ENCODE measurements at regions not wholly inside any gene's neighbourhood (a gene's known extent, or its start where the extent isn't known, plus 50 kb on each side); places are given as distances from the start of the nearest gene placed in this dataset.

DNA sequence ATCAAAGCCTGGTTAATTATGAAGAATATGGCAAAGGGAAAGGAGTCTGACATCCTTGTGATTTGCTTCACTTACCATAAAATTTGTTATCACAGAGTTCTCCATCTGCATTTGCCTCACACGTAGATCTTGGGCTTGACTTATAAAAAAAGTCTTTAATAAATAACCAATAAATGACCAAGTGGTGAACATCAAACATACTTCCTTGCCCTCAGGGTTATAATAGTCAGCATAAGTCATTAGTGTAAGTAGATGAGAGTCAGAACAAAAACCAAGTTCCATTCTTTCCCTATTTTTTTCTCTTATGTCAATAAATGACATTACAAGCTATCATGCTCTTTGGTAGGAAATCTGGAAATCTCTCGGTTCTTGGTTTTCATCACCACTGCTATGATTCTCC, 635.4 kb upstream of the ATXN7L3B start:
- TF ChIP-seq FOXA1 (IDR thresholded peaks at IDR 0.05) (no peak), GABPA (IDR thresholded peaks at IDR 0.05 in 1 of 2, conservative IDR thresholded peaks at IDR 0.05 in 1 of 2) (no peak)
- TF ChIP-seq, protein P1, sequence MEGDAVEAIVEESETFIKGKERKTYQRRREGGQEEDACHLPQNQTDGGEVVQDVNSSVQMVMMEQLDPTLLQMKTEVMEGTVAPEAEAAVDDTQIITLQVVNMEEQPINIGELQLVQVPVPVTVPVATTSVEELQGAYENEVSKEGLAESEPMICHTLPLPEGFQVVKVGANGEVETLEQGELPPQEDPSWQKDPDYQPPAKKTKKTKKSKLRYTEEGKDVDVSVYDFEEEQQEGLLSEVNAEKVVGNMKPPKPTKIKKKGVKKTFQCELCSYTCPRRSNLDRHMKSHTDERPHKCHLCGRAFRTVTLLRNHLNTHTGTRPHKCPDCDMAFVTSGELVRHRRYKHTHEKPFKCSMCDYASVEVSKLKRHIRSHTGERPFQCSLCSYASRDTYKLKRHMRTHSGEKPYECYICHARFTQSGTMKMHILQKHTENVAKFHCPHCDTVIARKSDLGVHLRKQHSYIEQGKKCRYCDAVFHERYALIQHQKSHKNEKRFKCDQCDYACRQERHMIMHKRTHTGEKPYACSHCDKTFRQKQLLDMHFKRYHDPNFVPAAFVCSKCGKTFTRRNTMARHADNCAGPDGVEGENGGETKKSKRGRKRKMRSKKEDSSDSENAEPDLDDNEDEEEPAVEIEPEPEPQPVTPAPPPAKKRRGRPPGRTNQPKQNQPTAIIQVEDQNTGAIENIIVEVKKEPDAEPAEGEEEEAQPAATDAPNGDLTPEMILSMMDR (IDR thresholded peaks at IDR 0.05; ENCODE audit: low read depth, low read length, missing input control) = no peak
- TF ChIP-seq, protein P2, sequence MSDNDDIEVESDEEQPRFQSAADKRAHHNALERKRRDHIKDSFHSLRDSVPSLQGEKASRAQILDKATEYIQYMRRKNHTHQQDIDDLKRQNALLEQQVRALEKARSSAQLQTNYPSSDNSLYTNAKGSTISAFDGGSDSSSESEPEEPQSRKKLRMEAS (IDR thresholded peaks at IDR 0.05) = no peak
- TF ChIP-seq, protein P3, sequence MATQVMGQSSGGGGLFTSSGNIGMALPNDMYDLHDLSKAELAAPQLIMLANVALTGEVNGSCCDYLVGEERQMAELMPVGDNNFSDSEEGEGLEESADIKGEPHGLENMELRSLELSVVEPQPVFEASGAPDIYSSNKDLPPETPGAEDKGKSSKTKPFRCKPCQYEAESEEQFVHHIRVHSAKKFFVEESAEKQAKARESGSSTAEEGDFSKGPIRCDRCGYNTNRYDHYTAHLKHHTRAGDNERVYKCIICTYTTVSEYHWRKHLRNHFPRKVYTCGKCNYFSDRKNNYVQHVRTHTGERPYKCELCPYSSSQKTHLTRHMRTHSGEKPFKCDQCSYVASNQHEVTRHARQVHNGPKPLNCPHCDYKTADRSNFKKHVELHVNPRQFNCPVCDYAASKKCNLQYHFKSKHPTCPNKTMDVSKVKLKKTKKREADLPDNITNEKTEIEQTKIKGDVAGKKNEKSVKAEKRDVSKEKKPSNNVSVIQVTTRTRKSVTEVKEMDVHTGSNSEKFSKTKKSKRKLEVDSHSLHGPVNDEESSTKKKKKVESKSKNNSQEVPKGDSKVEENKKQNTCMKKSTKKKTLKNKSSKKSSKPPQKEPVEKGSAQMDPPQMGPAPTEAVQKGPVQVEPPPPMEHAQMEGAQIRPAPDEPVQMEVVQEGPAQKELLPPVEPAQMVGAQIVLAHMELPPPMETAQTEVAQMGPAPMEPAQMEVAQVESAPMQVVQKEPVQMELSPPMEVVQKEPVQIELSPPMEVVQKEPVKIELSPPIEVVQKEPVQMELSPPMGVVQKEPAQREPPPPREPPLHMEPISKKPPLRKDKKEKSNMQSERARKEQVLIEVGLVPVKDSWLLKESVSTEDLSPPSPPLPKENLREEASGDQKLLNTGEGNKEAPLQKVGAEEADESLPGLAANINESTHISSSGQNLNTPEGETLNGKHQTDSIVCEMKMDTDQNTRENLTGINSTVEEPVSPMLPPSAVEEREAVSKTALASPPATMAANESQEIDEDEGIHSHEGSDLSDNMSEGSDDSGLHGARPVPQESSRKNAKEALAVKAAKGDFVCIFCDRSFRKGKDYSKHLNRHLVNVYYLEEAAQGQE (IDR thresholded peaks at IDR 0.05) = no peak
